Adrenal gland (tissue), 5 donors: ENCODE measurements at regions not wholly inside any gene's neighbourhood (a gene's known extent, or its start where the extent isn't known, plus 50 kb on each side); places are given as distances from the start of the nearest gene placed in this dataset.

Experiments
- POLR2A ChIP-seq, 2 donors: fragments of 450-650 bp; IDR thresholded peaks; one replicate each; pipeline ENCODE4 v1.6.1; 2017; ENCODE audit warnings: antibody characterized with exemption in 2 of 2, mild to moderate bottlenecking in 2 of 2, moderate library complexity in 1 of 2
- TF ChIP-seq, protein P1 (sequence below), 6 experiments: fragments of 450-650 bp in 4 of 6; fragments of 200-600 bp in 2 of 6; sonication (generic) in 1 of 6; IDR thresholded peaks; 1 replicate in 5 of 6; 2 replicates in 1 of 6; pipeline versions ENCODE4 v1.5.1 to v1.8.0; 2016 to 2021; ENCODE audit warnings: antibody characterized with exemption in 6 of 6, mild to moderate bottlenecking in 2 of 6, moderate library complexity in 1 of 6
- donor health status: DM: no; HTN: no; CAD: no.

DNA sequence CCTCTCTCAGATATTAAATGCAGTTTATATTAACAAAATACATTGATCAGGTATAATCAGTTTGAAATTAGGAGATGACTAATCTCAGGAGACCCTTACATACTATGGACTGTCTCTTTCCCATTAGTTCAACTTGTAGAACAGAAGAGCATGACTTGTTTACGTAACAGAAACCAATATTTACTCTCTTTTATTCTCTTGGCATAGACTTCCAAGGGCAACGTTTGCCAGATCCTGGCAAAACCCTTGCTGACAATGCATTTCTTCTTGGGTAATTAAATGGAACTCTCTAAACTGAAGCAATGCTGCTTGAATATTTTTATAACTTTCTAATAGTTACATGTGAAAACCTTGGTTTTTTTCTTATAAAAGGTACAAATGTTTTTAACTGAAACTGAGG lies 68.3 kb upstream of the MYO16 start:
- TF ChIP-seq, protein P1, sequence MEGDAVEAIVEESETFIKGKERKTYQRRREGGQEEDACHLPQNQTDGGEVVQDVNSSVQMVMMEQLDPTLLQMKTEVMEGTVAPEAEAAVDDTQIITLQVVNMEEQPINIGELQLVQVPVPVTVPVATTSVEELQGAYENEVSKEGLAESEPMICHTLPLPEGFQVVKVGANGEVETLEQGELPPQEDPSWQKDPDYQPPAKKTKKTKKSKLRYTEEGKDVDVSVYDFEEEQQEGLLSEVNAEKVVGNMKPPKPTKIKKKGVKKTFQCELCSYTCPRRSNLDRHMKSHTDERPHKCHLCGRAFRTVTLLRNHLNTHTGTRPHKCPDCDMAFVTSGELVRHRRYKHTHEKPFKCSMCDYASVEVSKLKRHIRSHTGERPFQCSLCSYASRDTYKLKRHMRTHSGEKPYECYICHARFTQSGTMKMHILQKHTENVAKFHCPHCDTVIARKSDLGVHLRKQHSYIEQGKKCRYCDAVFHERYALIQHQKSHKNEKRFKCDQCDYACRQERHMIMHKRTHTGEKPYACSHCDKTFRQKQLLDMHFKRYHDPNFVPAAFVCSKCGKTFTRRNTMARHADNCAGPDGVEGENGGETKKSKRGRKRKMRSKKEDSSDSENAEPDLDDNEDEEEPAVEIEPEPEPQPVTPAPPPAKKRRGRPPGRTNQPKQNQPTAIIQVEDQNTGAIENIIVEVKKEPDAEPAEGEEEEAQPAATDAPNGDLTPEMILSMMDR (IDR thresholded peaks at IDR 0.05) = no peak
- TF ChIP-seq POLR2A (IDR thresholded peaks at IDR 0.05) = no peak
